Gastrocnemius medialis (tissue), 4 donors: ENCODE measurements at regions not wholly inside any gene's neighbourhood (a gene's known extent, or its start where the extent isn't known, plus 50 kb on each side); places are given as distances from the start of the nearest gene placed in this dataset.

Experiments used
- POLR2A ChIP-seq, 2 donors: fragments of 450-650 bp; IDR thresholded peaks; one replicate each; pipeline ENCODE4 v1.6.1; 2017; ENCODE audit warnings: antibody characterized with exemption in 2 of 2, mild to moderate bottlenecking in 2 of 2, moderate library complexity in 2 of 2
- TF ChIP-seq, protein P1 (sequence below), 5 experiments: fragments of 450-650 bp in 3 of 5; fragments of 200-600 bp in 2 of 5; sonication (generic) in 2 of 5; IDR thresholded peaks in 4 of 5; conservative IDR thresholded peaks in 1 of 5; 1 replicate in 4 of 5; 2 replicates in 1 of 5; pipeline ENCODE4 v1.5.1; 2016 to 2019; ENCODE audit warnings: antibody characterized with exemption in 5 of 5, mild to moderate bottlenecking in 3 of 5, moderate library complexity in 3 of 5

DNA sequence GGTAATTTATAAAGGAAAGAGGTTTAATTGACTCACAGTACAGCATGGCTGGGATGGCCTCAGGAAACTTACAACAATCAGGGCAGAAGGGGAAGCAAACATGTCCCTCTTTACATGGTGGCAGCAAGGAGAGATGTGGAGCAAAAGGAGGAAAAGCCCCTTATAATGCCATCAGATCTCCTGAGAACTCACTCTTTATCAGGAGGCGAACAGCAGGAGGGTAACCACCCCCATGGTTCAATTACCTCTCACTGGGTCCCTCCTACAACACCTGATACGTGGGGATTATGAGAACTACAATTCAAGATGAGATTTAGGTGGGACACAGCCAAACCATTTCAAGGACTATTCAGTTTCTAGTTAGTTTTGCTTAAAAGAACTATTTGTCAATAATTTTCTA lies 453.3 kb downstream of the C12orf50 start:
- TF ChIP-seq, protein P1, sequence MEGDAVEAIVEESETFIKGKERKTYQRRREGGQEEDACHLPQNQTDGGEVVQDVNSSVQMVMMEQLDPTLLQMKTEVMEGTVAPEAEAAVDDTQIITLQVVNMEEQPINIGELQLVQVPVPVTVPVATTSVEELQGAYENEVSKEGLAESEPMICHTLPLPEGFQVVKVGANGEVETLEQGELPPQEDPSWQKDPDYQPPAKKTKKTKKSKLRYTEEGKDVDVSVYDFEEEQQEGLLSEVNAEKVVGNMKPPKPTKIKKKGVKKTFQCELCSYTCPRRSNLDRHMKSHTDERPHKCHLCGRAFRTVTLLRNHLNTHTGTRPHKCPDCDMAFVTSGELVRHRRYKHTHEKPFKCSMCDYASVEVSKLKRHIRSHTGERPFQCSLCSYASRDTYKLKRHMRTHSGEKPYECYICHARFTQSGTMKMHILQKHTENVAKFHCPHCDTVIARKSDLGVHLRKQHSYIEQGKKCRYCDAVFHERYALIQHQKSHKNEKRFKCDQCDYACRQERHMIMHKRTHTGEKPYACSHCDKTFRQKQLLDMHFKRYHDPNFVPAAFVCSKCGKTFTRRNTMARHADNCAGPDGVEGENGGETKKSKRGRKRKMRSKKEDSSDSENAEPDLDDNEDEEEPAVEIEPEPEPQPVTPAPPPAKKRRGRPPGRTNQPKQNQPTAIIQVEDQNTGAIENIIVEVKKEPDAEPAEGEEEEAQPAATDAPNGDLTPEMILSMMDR (IDR thresholded peaks at IDR 0.05 in 4 of 5, conservative IDR thresholded peaks at IDR 0.05 in 1 of 5) = no peak
- TF ChIP-seq POLR2A (IDR thresholded peaks at IDR 0.05) = no peak
